ENCODE measurements at regions not wholly inside any gene's neighbourhood (a gene's known extent, or its start where the extent isn't known, plus 50 kb on each side); places are given as distances from the start of the nearest gene placed in this dataset.

DNA sequence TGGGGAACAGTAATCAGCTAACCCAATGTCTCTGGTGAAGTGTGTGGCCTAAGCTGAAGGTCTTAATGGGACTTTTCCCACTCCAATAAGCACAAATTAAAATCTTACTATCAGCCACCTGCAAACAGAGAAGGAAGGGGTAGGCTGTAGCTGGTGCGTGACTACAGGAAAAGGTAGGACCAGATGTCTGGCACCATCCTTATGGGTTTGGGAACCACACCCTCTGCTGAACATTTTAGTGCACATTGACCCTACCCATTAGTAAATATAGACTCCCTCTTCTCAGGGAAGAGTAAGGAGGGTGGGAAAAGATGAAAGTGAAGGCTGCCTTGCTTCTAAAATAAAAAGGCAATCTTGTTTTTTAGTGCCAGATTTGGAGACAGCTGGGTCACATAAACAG, 602.8 kb downstream of the FAT4 start:
- Histone ChIP-seq H3K9me1 (replicated peaks; ENCODE audit: control insufficient read depth, extremely low read depth, insufficient read depth, low read length) (no peaks in the 10 kb centered on the region), H3K4me3 (replicated peaks in 1 of 3; ENCODE audit: insufficient read depth in 1 of 3, low read depth in 1 of 3, low read length in 3 of 3) (no peak overlapping the region), H2AFZ (ENCODE audit: low read depth, low read length) (no peak overlapping the region), H3K27ac (ENCODE audit: insufficient read depth, low read depth, low read length) (no peak overlapping the region), H3K9me3 (replicated peaks; ENCODE audit: control insufficient read depth, insufficient read depth, low read length) (no peaks in the 10 kb centered on the region), H3K4me1 (ENCODE audit: control insufficient read depth, extremely low read depth, insufficient read depth, low read length) (no peaks in the 10 kb centered on the region), H3K27me3 (ENCODE audit: control insufficient read depth in 2 of 2, insufficient read depth in 2 of 2, low read length in 2 of 2) (no peaks in the 10 kb centered on the region), H4K20me1 (replicated peaks; ENCODE audit: control insufficient read depth, extremely low read depth, insufficient read depth, low read length) (no peaks in the 10 kb centered on the region), H3K4me2 (ENCODE audit: insufficient read depth, low read length) (no peak overlapping the region), H3K9ac (replicated peaks; ENCODE audit: extremely low read depth, insufficient read depth, low read length) (no peak overlapping the region), H3K36me3 (ENCODE audit: control insufficient read depth in 2 of 2, extremely low read depth in 1 of 2, insufficient read depth in 2 of 2, low read length in 2 of 2) (no peaks in the 10 kb centered on the region), H3K79me2 (ENCODE audit: control insufficient read depth, insufficient read depth, low read length) (no peaks in the 10 kb centered on the region)
- BruUV-seq (replicated peaks) = no TSS peak
- dilution Hi-C loops (cut with MboI; ENCODE audit: extremely low pct_ligation_motif_present, low sequenced_read_pairs) = no loop called here
- ChIA-PET CTCF (no interaction called here), POLR2A (no interaction called here)
- intact Hi-C loops (cut with micrococcal nuclease) = no loop called here
- no peak for DNase-seq (ENCODE audit: low read depth, low spot score)
- TF ChIP-seq EZH2 (IDR thresholded peaks at IDR 0.05; ENCODE audit: borderline replicate concordance, low read depth, low read length, severe bottlenecking) = no peak
- TF ChIP-seq POLR2AphosphoS5 (IDR thresholded peaks at IDR 0.05; ENCODE audit: insufficient read depth, low read depth, low read length) = no peak
- TF ChIP-seq POLR2A (IDR thresholded peaks at IDR 0.05; ENCODE audit: low read depth, low read length) = no peak
- no peak for TF ChIP-seq MYC (IDR thresholded peaks at IDR 0.05; ENCODE audit: low read depth, low read length)
- no peak for TF ChIP-seq GATA2 (IDR thresholded peaks at IDR 0.05; ENCODE audit: insufficient read depth, insufficient read length, low read depth, low read length)
- FAIRE-seq = no peak

- no peak overlapping the region for H3K4me2 ChIP-seq (ENCODE audit: insufficient read depth, low read length)
- intact Hi-C loops (cut with micrococcal nuclease) = no loop called here
- no peaks in the 10 kb centered on the region for H3K9me3 ChIP-seq (replicated peaks; ENCODE audit: control insufficient read depth, insufficient read depth, low read length)
- CTCF ChIA-PET = no interaction called here
- dilution Hi-C loops (cut with MboI; ENCODE audit: extremely low pct_ligation_motif_present, low sequenced_read_pairs) = no loop called here
- FAIRE-seq (no peak), DNase-seq (ENCODE audit: low read depth, low spot score) (no peak)
- H4K20me1 ChIP-seq (replicated peaks; ENCODE audit: control insufficient read depth, extremely low read depth, insufficient read depth, low read length) = no peaks in the 10 kb centered on the region
- no peak overlapping the region for H3K27ac ChIP-seq (ENCODE audit: insufficient read depth, low read depth, low read length)
- POLR2A ChIA-PET = no interaction called here
- H3K36me3 ChIP-seq (ENCODE audit: control insufficient read depth in 2 of 2, extremely low read depth in 1 of 2, insufficient read depth in 2 of 2, low read length in 2 of 2) = no peaks in the 10 kb centered on the region
- H3K4me3 ChIP-seq (replicated peaks in 1 of 3; ENCODE audit: insufficient read depth in 1 of 3, low read depth in 1 of 3, low read length in 3 of 3) = no peak overlapping the region
- H3K9ac ChIP-seq (replicated peaks; ENCODE audit: extremely low read depth, insufficient read depth, low read length) = no peak overlapping the region
- no peak for TF ChIP-seq EZH2 (IDR thresholded peaks at IDR 0.05; ENCODE audit: borderline replicate concordance, low read depth, low read length, severe bottlenecking)
- TF ChIP-seq FOS (IDR thresholded peaks at IDR 0.05; ENCODE audit: borderline replicate concordance, insufficient read depth, low read length) = no peak
- no peak for TF ChIP-seq POLR2A (IDR thresholded peaks at IDR 0.05; ENCODE audit: low read depth, low read length)
- TF ChIP-seq MAX (IDR thresholded peaks at IDR 0.05; ENCODE audit: insufficient read depth, insufficient read length) = no peak
- no peak for TF ChIP-seq CTCF (IDR thresholded peaks at IDR 0.05; ENCODE audit: extremely low read depth in 1 of 2, insufficient read depth in 1 of 2, low read depth in 1 of 2, low read length in 2 of 2)
- TF ChIP-seq POLR2AphosphoS5 (IDR thresholded peaks at IDR 0.05; ENCODE audit: insufficient read depth, low read depth, low read length) = no peak
- TF ChIP-seq MYC (IDR thresholded peaks at IDR 0.05; ENCODE audit: low read depth, low read length) = no peak
- TF ChIP-seq JUN (IDR thresholded peaks at IDR 0.05; ENCODE audit: borderline replicate concordance, insufficient read depth, insufficient read length, low read depth) = no peak
- TF ChIP-seq GATA2 (IDR thresholded peaks at IDR 0.05; ENCODE audit: insufficient read depth, insufficient read length, low read depth, low read length) = no peak
- H3K27me3 ChIP-seq (ENCODE audit: control insufficient read depth in 2 of 2, insufficient read depth in 2 of 2, low read length in 2 of 2) = no peaks in the 10 kb centered on the region
- no peak overlapping the region for H2AFZ ChIP-seq (ENCODE audit: low read depth, low read length)
- BruUV-seq (replicated peaks) = no TSS peak
- no peaks in the 10 kb centered on the region for H3K4me1 ChIP-seq (ENCODE audit: control insufficient read depth, extremely low read depth, insufficient read depth, low read length)
- H3K9me1 ChIP-seq (replicated peaks; ENCODE audit: control insufficient read depth, extremely low read depth, insufficient read depth, low read length) = no peaks in the 10 kb centered on the region
- no peaks in the 10 kb centered on the region for H3K79me2 ChIP-seq (ENCODE audit: control insufficient read depth, insufficient read depth, low read length)
Observed at GRCh38 chr4:125928652-125929051, 613.9 kb downstream of the FAT4 start.
